ENCODE measurements at regions not wholly inside any gene's neighbourhood (a gene's known extent, or its start where the extent isn't known, plus 50 kb on each side); places are given as distances from the start of the nearest gene placed in this dataset.

GRCh38 chr1:209456878-209457277 is 126.6 kb upstream of the CAMK1G start (continued):
- TF ChIP-seq ETS1 (IDR thresholded peaks at IDR 0.05), result no peak
- no peak for TF ChIP-seq POLR2AphosphoS5 (IDR thresholded peaks at IDR 0.05; ENCODE audit: low read depth)
- no peak for TF ChIP-seq EZH2 (IDR thresholded peaks at IDR 0.05; ENCODE audit: low read depth, unreplicated experiment)
- TF ChIP-seq ZNF114 (CRISPR knock-in tag; IDR thresholded peaks at IDR 0.05), result no peak

GRCh38 chr1:209457401-209458125 is 126.0 kb upstream of the CAMK1G start:
- no peak for ATAC-seq
- H3K4me3 ChIP-seq, result no peak overlapping the region
- H3K4me1 ChIP-seq (ENCODE audit: insufficient read depth), result peaks cover 21% of the 10 kb centered on the region
- Mint-ChIP-seq H3K9me3 (peaks cover 29% of the 10 kb centered on the region), H3K27me3 (ENCODE audit: insufficient read depth, low read depth, poor library complexity) (peaks cover 5% of the 10 kb centered on the region), H3K27ac (no peak overlapping the region), H3K4me1 (peaks cover 22% of the 10 kb centered on the region), H3K4me3 (no peak overlapping the region), H3K36me3 (ENCODE audit: low read depth) (peaks cover 18% of the 10 kb centered on the region)
- H3K36me3 ChIP-seq (ENCODE audit: insufficient read depth), result peaks cover 13% of the 10 kb centered on the region; the same call in 1 of the 2 replicates
- no peak overlapping the region for H3K27ac ChIP-seq (ENCODE audit: low read depth)
- no peak overlapping the region for H2AFZ ChIP-seq
- no peak for DNase-seq (ENCODE audit: low spot score)
- no peaks in the 10 kb centered on the region for H3K79me2 ChIP-seq (replicated peaks; ENCODE audit: insufficient read depth)
- H3F3A ChIP-seq (replicated peaks; ENCODE audit: low read depth), result no peaks in the 10 kb centered on the region
- H3K9me2 ChIP-seq (ENCODE audit: insufficient read depth), result peaks cover 5% of the 10 kb centered on the region; the same call in 1 of the 2 replicates
- no peak overlapping the region for H3K4me2 ChIP-seq
- no peaks in the 10 kb centered on the region for H4K20me1 ChIP-seq (replicated peaks; ENCODE audit: insufficient read depth)
- TF ChIP-seq STAT1 (IDR thresholded peaks at IDR 0.05; ENCODE audit: unreplicated experiment) (no peak), ZNF114 (CRISPR knock-in tag; IDR thresholded peaks at IDR 0.05) (no peak), ZNF462 (CRISPR knock-in tag; IDR thresholded peaks at IDR 0.05) (no peak), NANOG (IDR thresholded peaks at IDR 0.05; ENCODE audit: borderline replicate concordance) (no peak), CTCF (conservative IDR thresholded peaks at IDR 0.05; ENCODE audit: low read depth in 2 of 2) (no peak)
- H3K27me3 ChIP-seq (ENCODE audit: insufficient read depth), result no peaks in the 10 kb centered on the region

All from GM23338 (cell line).